Amygdala (tissue), 56 donors: ENCODE measurements at regions not wholly inside any gene's neighbourhood (a gene's known extent, or its start where the extent isn't known, plus 50 kb on each side); places are given as distances from the start of the nearest gene placed in this dataset.
"Not testable (repeated sequence)": the region's sequence is repeated elsewhere in the genome, so short reads cannot be mapped to it uniquely, and the experiment has no call there.

Source experiments
- DNase-seq, 56 donors: peaks; one replicate each; lab custom pipeline; 2025; lab: John Stamatoyannopoulos, UW

DNA sequence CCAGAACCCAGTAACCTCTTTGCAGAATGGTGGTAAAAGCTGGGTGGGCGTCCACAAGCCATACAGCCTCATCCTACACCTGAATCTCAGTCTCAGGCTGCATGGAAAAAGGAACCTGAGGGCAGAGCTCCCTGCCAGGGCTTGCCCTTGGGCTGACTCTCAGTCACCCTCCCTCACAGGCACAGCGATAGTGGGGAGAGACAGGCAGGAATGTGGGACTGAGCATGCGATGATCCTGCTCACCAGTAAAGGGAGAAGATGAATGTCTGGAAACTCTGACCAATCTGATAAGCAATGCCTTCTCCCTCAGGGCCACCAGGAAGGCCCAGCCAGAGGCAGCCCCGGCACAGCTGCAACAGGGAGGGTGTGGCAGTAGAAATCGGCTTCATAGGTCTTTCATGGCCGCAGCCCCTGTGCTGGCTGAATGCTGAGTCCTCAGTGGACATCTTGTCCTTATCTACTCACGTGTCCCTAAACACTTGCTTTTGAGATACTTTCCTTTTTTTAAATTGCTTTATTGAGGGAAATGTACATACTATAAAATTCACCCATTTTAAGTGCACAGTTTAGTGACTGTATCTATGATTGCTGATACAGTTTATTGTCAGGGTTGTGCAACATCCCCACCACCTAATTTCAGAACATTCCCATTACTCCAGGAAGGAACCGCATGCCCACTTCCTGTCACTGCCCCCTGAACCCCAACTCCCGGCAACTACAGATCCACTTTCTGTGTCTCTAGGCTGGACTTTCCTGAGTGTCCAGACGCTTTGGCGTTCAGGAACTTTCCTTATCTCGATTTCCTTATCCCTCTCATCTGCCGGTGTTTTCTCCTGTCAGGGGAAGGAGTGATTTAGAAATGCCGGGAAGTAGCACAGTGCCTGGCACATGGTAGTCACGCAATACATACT is 258.1 kb downstream of the PCNX1 start:
- DNase-seq = no peak

DNA sequence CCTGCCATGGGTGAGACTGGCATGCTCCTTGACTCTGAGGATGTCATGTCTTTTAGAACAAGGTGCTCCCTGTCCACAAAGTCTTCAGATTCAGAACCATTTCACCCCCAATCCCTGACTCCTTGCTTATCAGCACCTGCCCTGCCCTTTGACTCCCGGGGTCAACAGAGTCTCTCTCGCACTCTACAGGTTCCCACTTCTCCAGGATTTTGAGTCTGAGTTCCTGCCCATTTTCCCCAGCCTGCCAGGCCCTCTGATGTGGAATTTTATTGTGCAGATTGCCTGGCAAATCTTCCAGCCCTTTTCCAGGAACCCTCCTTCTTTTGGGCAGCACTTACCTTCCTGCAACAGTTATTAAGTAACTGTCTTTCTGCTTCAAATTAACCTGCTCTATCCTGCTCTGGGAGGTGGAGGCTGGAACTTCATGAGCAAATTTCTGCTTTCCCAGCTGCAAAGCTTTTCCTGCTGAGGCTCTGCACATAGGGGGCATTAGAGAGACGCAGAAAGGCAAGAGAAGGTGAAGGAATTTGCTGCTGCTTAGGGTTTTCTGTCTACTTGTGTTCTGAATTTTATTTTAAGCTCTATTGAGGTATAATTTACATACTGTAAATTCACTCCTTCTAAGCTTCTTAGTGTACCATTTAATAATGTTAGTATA is 259.1 kb downstream of the PCNX1 start:
- DNase-seq = peak in 17 of 56 donors; percentile 3 to 53 (median 18)

DNA sequence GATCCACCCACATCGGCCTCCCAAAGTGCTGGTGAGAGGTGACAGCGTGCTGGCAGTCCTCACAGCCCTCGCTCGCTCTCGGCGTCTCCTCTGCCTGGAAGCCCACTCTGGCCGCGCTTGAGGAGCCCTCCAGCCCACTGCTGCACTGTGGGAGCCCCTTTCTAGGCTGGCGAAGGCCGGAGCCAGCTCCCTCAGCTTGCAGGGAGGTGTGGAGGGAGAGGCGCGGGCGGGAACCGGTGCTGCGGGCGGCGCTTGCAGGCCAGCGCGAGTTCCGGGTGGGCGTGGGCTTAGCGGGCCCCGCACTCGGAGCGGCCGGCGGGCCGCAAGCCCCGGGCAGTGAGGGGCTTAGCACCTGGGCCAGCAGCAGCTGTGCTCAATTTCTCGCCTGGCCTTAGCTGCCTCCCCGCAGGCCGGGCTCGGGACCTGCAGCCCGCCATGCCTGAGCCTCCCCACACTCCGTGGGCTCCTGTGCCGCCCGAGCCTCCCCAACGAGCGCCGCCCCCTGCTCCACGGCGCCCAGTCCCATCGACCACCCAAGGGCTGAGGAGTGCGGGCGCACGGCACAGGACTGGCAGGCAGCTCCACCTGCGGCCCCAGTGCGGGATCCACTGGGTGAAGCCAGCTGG is 260.2 kb downstream of the PCNX1 start:
- DNase-seq = not testable (repeated sequence)

DNA sequence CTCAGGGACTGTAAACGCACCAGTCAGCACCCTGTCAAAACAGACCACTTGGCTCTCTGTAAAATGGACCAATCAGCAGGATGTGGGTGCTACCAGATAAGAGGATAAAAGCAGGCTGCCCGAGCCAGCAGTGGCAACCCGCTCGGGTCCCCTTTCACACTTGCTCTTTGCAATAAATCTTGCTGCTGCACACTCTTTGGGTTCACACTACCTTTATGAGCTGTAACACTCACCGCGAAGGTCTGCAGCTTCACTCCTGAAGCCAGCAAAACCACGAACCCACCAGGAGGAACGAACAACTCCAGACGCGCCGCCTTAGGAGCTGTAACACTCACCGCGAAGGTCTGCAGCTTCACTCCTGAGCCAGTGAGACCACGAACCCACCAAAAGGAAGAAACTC is 260.9 kb downstream of the PCNX1 start:
- DNase-seq = not testable (repeated sequence)

DNA sequence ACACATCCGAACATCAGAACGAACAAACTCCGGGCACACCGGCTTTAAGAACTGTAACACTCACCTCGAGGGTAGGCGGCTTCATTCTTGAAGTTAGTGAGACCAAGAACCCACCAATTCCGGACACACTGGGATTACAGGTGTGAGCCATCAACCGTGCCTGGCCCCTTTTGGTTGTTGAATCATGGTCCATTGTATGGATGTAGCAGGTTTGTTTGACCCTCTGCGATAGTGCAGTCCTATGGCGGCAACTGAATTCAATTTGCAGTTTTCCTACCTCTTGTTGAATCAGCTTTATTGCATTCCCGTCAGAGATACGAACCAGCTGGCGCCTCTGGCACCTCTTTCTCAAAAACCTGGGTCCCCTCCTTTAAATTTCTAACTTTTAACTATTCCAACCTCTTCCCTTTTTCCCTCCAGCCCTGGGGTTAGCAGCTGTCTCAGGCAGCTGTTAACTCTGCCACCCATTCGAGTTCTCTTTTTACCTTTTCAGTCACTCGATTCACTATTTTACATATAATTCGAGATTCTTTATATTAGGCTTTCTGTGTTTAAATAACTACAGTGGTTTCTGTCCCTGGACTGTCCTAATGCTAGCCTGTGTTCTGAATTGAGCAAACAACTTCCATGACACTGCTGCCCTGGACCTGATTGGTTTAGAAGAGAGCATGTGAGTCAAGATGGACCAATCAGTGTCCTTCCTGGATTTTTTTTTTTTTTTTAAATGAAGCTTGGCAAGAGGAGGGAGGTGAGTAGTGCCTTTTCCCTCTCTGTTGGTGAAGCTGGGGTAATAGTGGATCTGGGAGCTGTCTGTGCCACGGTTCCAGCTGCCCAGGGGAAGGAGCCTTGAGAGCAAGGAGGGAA is 261.5 kb downstream of the PCNX1 start:
- DNase-seq = no peak

DNA sequence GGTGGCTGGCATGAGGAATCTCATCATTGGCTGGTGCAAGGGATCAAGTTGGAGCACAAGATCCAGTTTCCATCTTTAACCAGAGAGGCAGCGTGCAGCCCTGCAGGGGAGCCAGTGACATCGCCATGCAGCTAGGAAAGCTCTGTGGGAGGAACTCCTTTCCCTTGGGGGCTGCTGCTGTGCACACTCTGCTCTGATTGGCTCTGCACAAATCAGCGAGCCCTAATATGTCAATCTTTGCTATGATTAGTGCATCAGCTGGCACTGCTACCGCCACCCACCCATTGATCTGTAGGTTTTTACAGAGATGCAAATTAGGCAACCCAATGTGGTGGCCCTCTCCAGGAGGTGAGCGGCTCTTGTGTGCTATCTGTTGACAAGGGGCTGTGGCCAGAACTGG is 262.6 kb downstream of the PCNX1 start:
- peak in 11 of 56 donors; percentile 3 to 29 (median 19) for DNase-seq

DNA sequence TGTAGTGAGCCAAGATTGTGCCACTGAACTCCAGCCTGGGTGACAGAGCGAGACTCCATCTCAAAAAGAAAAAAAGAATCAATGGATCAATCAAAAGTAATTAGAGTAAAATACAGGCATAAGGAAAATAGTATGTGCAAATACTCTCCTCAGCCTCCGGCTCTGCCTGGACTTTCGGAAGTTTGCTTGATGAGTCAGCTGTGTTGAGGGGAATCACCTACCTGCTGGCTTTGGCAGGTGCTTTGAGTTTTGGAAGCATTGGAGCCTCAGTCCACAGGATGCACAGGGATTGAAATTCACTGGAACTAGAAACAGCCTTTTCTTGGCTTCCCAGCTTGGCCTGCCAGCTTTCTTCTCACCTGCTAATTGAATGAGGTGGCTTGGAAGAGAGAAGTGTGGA is 268.2 kb downstream of the PCNX1 start:
- no peak for DNase-seq

DNA sequence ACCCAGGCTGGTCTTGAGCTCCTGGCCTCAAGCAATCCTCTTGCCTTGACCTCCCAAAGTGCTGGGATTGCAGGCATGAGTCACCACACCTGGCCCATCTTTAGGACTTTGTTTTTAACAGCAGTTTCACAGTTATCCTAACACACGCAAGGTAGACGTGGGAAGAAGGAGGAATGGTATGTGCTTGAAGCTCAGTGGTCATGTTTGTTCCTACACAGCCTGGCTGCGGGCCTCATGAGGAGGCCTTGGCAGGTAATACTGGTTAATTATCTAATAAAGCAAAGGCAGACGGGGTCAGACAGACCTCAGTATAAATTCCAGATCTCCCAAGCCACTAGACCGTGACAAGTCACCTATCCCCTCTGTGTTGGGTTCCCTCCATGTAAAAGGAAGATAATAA is 271.8 kb downstream of the PCNX1 start:
- no peak for DNase-seq

DNA sequence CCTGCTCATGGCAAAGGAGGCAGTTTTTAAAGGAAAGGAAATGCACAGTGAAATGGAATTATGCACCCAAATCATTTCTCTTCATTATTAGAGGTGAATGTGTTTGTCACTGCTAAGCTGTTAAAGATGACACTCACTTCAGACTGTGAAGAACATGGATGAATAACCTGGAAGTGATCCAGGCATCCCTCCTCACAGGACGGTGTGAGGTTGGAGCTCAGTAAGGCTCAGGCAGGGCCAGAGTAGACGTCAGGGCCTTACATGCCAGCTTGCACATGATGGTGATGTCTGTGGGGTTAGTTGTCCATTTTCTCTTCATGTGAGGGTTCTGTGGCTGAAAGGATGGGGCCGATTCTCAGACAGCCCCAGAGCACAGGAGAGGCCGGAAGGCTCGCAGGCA is 273.1 kb downstream of the PCNX1 start:
- DNase-seq = no peak

DNA sequence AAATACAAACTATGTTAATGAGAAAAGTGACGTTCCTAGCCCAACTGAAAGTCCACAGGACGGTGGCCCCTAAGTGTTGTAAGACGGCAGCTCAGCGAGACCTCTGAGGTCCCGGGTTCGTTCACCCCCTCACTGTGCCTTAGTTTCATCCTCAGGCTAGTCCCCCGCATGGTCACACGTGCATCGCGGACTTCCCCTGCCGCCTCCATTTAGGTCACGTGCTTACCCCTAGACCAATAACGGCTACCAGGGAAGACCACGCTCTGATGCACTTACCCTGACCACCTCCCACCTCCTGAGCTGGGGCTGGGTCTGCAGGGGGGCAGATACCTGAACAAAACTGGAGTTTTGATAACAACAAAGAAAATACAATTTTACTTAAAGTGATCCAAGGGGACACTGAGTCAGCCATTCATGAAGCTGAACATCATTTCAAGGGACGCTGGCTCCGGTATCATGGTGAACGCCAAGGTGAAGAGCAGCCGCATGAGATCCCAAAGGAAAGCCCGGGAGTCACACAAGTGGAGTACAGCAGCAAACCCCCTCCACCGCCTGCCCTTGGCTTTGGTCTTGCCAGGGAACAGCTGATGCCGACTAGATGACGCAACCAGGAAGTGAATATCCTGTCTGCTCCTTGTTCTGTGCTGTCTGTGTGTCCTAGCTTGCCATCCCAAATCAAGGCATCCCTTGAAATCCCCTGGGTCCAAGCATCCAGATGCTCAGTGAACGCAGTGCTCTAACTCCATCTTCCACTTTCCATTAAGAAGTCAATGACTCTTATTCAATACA is 274.1 kb downstream of the PCNX1 start:
- DNase-seq = no peak

DNA sequence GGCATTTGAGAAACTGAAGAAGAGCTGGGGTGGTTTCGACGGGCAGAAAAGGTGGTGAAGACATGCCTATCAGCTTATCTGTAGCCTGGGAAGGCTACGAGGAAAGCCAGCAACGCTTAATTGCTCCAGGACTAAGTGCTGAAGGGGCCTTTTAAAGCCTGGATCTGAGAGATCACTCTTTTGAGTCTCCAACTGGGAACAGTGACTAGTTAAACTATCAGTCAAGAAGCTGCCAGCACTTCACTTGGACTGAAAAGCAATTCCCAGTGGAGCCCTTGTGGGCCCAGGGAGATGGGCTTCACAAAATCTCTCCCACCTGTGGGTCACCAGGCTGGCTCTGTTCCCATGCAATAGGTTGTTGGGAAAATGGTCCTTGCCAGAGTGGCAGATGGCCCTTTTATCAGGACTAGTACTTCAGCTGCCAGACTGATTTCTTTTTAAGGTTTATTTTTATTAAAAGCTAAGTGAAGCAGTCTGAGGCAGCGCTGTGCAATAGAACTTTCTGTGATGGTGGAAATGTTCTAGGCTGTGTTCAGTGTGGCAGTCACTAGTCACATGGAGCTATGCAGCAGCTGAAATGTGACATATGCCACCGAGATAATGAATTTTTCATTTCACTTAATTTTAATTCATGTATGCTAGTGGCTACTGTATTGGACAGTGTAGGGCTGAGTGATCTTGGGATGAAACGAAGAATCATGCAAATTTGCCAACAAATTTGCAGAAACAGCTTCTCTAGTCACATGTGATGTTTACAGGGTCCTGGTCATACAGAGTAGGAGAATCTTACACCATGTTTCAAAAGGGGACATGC is 276.8 kb downstream of the PCNX1 start:
- DNase-seq = no peak

DNA sequence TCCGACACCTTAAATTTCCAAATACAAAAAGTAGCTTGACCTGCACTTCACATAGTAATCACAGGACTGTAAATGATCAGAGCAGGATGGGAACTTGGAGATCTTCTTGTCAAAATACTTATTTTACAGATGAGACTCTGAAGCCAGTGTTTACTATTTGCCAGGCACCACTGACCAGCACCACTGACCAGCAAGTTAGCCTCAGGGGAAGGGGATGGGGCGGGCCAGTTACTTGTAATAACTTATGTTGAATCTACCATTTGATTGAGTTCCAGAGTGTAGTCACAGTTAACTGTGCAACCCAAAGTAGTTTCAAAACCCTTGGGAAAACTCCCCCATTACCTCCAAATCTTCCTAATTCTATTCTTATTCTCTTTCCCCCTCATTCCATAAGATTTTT is 278.4 kb downstream of the PCNX1 start:
- DNase-seq = no peak

DNA sequence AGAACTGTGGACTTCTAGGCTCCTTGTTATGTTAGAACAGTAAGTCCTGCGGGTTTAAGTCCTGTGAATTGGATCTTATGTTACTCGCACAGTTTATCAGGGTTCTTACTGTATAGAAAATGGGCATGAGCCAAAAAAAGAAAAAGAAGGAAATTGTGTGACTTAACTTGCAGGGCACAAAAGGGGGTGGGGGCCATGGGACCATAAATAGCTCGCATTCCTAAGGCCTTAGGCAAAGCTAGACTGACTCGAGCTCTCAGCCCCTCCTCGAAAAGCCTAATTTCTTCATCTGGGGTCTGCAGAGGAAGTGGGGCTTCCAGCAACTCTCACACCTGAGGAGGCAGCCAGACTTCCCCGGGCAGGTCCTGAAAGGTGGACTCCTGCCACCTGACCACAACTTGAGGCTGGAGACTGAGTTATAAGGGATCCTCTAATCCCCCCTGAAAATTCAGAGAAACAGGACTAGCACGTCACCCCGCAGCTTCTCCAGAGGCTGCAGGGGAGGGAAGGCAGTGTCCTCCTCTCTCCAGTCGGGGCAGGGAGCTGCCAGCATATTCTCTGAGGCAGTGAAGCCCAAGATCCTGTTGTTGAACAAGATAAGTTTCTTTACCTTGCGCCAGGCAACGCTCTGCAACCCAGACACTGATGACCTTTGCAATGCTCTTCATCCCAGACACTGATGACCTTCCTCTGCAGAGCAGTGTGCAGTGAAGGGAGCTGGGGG is 280.5 kb downstream of the PCNX1 start:
- no peak for DNase-seq

DNA sequence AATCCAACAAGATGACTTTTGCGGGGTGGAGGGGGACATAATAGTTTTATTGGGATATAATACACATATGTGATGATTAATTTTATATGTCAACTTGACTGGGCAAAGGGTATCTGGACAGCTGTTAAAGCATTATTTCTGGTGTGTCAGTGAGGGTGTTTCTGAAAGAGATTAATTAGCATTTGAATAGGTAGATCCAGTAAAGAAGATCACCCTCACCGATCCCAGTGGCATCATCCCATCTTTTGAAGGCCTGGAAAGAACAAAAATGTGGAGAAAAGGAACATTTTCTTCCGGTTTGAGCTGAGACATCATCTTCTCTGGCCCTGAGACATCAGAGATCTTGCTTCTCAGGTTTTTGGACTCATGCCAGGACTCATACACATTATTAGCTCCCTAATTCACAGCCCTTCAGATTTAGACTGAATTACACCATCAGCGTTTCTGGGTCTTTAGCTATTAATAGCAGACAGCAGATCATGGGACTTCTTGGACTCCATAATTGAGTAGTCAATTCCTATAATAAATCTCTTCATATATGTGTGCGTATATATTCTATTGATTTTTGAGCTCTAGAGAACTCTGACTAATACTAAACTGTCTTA is 283.6 kb downstream of the PCNX1 start:
- DNase-seq = no peak

DNA sequence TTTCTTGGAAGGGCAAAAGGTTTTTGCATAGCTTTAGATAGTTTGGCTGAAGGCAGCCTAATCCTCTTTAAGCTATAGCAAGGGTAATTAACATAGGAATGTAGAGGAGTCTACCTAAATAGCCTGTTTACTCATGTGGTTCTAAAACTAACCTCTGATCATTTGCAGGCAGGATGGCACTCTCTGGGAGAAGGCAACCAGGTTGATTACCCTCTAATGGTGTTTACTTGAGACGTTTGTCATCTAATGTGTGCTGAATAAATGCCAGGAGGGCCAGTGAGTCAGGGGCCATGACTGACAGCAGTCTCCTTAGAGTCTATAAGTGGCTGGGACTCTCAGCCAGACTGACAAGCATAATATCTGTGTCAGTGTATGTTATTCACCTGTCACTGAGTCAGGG is 286.4 kb downstream of the PCNX1 start:
- DNase-seq = no peak

DNA sequence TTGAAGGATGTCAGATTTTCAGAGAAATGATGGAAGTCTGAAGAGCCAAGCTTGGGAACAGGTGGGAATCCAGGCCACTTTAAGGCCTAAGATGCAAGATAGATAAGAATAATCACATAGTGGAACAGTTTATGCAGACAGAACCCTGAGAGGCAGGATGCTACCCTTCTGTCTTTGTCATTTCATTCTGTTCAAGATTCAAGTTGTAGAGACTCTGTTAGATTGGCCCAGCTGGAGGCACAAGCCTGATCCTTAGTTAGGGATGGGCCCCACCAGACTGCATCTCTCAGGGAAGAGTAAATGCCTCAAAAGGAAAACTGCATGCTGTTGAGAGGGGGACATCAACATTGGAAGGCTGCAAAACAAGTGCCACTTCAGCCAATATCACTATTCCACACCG is 287.0 kb downstream of the PCNX1 start:
- DNase-seq = no peak

DNA sequence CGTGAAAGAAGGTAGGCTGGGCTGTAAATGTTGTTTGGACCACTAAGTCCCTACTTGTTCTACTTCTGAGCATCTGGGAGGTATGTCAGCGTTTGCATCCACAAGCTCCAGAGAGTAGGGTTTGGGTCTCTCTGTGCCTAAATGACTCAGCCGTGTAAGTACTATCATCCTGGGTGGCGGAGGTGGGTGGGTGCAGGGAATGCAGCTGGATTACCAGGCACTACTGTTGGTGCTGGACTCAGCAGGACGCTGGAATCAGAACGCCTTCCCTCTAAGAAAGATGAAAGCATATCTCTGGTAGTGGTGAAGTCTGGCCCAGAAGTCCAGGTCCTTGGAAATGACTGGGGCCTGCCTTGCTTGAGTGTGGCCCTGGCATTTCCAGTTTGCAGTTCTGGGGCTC is 289.7 kb downstream of the PCNX1 start:
- no peak for DNase-seq

DNA sequence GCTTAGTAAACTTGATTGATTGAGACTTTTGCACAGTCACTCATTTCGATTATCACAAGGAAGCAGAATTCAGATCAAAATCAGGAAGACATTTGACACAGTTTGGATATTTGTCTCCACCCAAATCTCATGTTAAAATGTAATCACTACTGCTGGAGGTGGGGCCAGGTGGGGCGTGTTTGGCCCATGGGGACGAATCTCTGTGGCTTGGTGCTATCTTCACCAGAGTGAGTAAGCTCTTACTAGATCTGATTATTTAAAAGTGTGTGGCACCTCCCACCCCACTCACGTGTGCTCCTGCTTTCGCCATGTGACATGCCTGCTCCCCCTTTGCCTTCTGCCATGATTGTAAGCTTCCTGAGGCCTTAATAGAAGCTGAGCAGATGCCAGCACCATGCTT is 291.4 kb downstream of the PCNX1 start:
- DNase-seq = no peak
